ENCODE measurements at regions not wholly inside any gene's neighbourhood (a gene's known extent, or its start where the extent isn't known, plus 50 kb on each side); places are given as distances from the start of the nearest gene placed in this dataset.

- Histone ChIP-seq H3K36me3 (ENCODE audit: low read depth, missing control alignments) (no peaks in the 10 kb centered on the region), H3K9me3 (no peaks in the 10 kb centered on the region), H3K27ac (no peak overlapping the region), H3K4me1 (no peaks in the 10 kb centered on the region), H3K4me3 (no peak overlapping the region), H3K27me3 (no peaks in the 10 kb centered on the region)
- 78 to 81% methylated on average over 1 of the region's 1 CpG for WGBS, 2 donors
- no peak for DNase-seq
- intact Hi-C loops (cut with DNase I; ENCODE audit: low total_unique reads) = no loop called here
- TF ChIP-seq, protein P1, sequence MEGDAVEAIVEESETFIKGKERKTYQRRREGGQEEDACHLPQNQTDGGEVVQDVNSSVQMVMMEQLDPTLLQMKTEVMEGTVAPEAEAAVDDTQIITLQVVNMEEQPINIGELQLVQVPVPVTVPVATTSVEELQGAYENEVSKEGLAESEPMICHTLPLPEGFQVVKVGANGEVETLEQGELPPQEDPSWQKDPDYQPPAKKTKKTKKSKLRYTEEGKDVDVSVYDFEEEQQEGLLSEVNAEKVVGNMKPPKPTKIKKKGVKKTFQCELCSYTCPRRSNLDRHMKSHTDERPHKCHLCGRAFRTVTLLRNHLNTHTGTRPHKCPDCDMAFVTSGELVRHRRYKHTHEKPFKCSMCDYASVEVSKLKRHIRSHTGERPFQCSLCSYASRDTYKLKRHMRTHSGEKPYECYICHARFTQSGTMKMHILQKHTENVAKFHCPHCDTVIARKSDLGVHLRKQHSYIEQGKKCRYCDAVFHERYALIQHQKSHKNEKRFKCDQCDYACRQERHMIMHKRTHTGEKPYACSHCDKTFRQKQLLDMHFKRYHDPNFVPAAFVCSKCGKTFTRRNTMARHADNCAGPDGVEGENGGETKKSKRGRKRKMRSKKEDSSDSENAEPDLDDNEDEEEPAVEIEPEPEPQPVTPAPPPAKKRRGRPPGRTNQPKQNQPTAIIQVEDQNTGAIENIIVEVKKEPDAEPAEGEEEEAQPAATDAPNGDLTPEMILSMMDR (IDR thresholded peaks at IDR 0.05) = no peak
- TF ChIP-seq POLR2A (IDR thresholded peaks at IDR 0.05) = no peak
Measured at GRCh38 chr9:73347720-73348119, 196.1 kb downstream of the ANXA1 start.

GRCh38 chr9:73348471-73348870 is 196.8 kb downstream of the ANXA1 start:
- Histone ChIP-seq H3K9me3 (no peaks in the 10 kb centered on the region), H3K4me3 (no peak overlapping the region), H3K4me1 (no peaks in the 10 kb centered on the region), H3K36me3 (ENCODE audit: low read depth, missing control alignments) (no peaks in the 10 kb centered on the region), H3K27ac (no peak overlapping the region), H3K27me3 (no peaks in the 10 kb centered on the region)
- intact Hi-C loops (cut with DNase I; ENCODE audit: low total_unique reads) = no loop called here
- TF ChIP-seq POLR2A (IDR thresholded peaks at IDR 0.05) = no peak
- TF ChIP-seq, protein P1 (IDR thresholded peaks at IDR 0.05) = no peak
- no peak for DNase-seq

DNA sequence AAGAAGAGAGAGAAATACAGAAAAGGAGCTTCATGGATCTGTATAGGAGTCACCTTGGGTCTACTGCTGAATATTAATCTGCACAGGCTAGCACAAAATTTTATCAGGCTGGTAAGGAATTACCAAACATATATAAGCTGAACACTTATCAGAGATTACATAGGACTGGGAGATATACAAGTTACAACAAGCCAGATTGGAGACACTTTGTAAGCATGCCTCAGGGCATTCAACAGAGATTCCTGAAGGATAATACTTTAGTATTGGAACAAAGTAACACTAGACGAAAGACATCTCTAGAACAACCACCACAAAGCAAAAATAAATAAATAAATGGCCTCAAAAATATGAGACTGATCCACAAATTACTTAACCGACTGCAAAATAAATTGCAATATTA is 197.8 kb downstream of the ANXA1 start:
- TF ChIP-seq POLR2A (IDR thresholded peaks at IDR 0.05) = no peak
- TF ChIP-seq, protein P1 (IDR thresholded peaks at IDR 0.05) = no peak
- no peaks in the 10 kb centered on the region for H3K27me3 ChIP-seq
- WGBS, 2 donors = 78 to 80% methylated on average over 2 of the region's 2 CpGs
- H3K4me1 ChIP-seq = no peaks in the 10 kb centered on the region
- H3K36me3 ChIP-seq (ENCODE audit: low read depth, missing control alignments) = no peaks in the 10 kb centered on the region
- no peak overlapping the region for H3K27ac ChIP-seq
- no peak for DNase-seq
- no peak overlapping the region for H3K4me3 ChIP-seq
- H3K9me3 ChIP-seq = no peaks in the 10 kb centered on the region
- intact Hi-C loops (cut with DNase I; ENCODE audit: low total_unique reads) = no loop called here

DNA sequence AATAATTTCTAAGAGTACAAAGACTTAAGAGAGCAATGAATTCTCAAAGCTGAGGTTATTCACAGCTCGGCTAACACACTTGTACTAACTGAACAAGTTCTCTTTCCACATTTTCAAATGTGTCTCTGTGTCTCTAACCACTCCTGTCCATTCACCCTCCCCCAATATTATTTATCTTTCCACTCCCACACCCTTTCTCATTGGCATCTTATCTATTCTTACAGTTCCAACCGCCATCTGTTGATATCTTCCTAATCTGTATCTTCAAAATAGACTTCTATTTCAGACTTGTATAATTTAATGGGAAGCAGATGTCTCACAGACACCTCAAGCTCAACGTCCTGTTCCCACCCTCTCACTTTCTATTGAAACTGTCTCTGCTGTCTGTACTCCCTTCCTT is 205.9 kb downstream of the ANXA1 start:
- H3K4me3 ChIP-seq = no peak overlapping the region
- 32 to 33% methylated on average over 3 of the region's 3 CpGs for WGBS, 2 donors
- H3K27me3 ChIP-seq = no peaks in the 10 kb centered on the region
- DNase-seq = no peak
- H3K4me1 ChIP-seq = no peaks in the 10 kb centered on the region
- intact Hi-C loops (cut with DNase I; ENCODE audit: low total_unique reads) = no loop called here
- H3K27ac ChIP-seq = no peak overlapping the region
- H3K36me3 ChIP-seq (ENCODE audit: low read depth, missing control alignments) = no peaks in the 10 kb centered on the region
- no peak for TF ChIP-seq POLR2A (IDR thresholded peaks at IDR 0.05)
- TF ChIP-seq, protein P1 (IDR thresholded peaks at IDR 0.05) = no peak
- no peaks in the 10 kb centered on the region for H3K9me3 ChIP-seq

DNA sequence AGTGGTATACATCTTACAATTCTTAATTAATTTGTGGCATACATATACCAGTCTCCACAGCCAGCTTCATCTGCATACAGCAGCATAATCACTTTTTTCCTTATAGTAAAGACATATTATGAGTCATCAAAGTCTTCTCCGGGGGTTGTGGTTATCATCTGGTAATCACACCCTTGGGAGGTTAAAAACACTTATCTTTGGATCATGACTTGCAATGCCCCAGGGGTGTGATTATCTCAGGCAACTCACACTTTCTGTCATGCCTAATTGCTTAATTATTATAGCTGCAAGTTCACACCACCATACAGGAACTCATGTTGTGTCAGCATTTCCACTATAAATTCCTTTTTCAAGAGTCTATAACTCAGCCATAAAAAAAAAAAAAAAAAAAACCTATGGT is 218.4 kb downstream of the ANXA1 start:
- Histone ChIP-seq H3K4me1 (no peaks in the 10 kb centered on the region), H3K4me3 (no peak overlapping the region), H3K9me3 (no peaks in the 10 kb centered on the region), H3K36me3 (ENCODE audit: low read depth, missing control alignments) (no peaks in the 10 kb centered on the region), H3K27me3 (no peaks in the 10 kb centered on the region), H3K27ac (no peak overlapping the region)
- no peak for DNase-seq
- 45 to 48% methylated on average over 1 of the region's 1 CpG for WGBS, 2 donors
- intact Hi-C loops (cut with DNase I; ENCODE audit: low total_unique reads) = no loop called here
- TF ChIP-seq, protein P1 (IDR thresholded peaks at IDR 0.05) = no peak
- TF ChIP-seq POLR2A (IDR thresholded peaks at IDR 0.05) = no peak

Measured in testis (tissue), 2 donors.